Left ventricle myocardium inferior (tissue), 1 donor: ENCODE measurements at regions not wholly inside any gene's neighbourhood (a gene's known extent, or its start where the extent isn't known, plus 50 kb on each side); places are given as distances from the start of the nearest gene placed in this dataset.

ENCODE experiments used
- DNase-seq: peaks from one replicate; pipeline ENCODE4 v3.0.0-alpha.2; 2020
- H3K27ac ChIP-seq: fragments of 200-600 bp; replicated peaks from 2 replicates; pipeline ENCODE4 v1.8.0; 2021
- H3K27me3 ChIP-seq: fragments of 200-600 bp; 2 replicates; pipeline ENCODE4 v1.8.0; 2021; ENCODE audit warnings: low read depth
- H3K36me3 ChIP-seq: fragments of 200-600 bp; 2 replicates; pipeline ENCODE4 v1.8.0; 2021
- H3K4me1 ChIP-seq: fragments of 200-600 bp; 2 replicates; pipeline ENCODE4 v1.8.0; 2021
- H3K4me3 ChIP-seq: fragments of 200-600 bp; 2 replicates; pipeline ENCODE4 v1.8.0; 2021; ENCODE audit warnings: mild to moderate bottlenecking, moderate library complexity
- H3K9me3 ChIP-seq: fragments of 200-600 bp; replicated peaks from 2 replicates; pipeline ENCODE4 v1.8.0; 2021
- CTCF ChIP-seq: fragments of 200-600 bp; IDR thresholded peaks from 2 replicates; pipeline ENCODE4 v1.8.0; 2021; ENCODE audit warnings: antibody characterized with exemption, mild to moderate bottlenecking, borderline replicate concordance
- intact Hi-C: fragments of 100-400 bp; cut with micrococcal nuclease; formaldehyde crosslinking; loops from one replicate; pipeline ENCODE4 v1.11.0; 2022
- donor health status: DM: no; HTN: yes; CAD: no; lungs with severe emphysema.

GRCh38 chr6:149261364-149262040 is 56.0 kb upstream of the TAB2 start:
- intact Hi-C loops, result no loop called here
- H3K4me1 ChIP-seq, result peaks cover 10% of the 10 kb centered on the region
- no peak for DNase-seq
- H3K27ac ChIP-seq, result no peak overlapping the region
- H3K9me3 ChIP-seq, result no peaks in the 10 kb centered on the region
- H3K4me3 ChIP-seq, result no peak overlapping the region
- peaks cover 4% of the 10 kb centered on the region for H3K27me3 ChIP-seq
- no peak for TF ChIP-seq CTCF
- no peaks in the 10 kb centered on the region for H3K36me3 ChIP-seq

- intact Hi-C loops, result no loop called here
- no peak for TF ChIP-seq CTCF
- no peak for DNase-seq
Observed at GRCh38 chr6:149263321-149263720, 54.2 kb upstream of the TAB2 start.

GRCh38 chr6:149264629-149265028 is 52.9 kb upstream of the TAB2 start:
- H3K36me3 ChIP-seq, result no peaks in the 10 kb centered on the region
- DNase-seq, result no peak
- H3K4me3 ChIP-seq, result no peak overlapping the region
- no peak for TF ChIP-seq CTCF
- H3K27ac ChIP-seq, result no peak overlapping the region
- H3K9me3 ChIP-seq, result no peaks in the 10 kb centered on the region
- H3K4me1 ChIP-seq, result peaks cover 10% of the 10 kb centered on the region
- H3K27me3 ChIP-seq, result peaks cover 4% of the 10 kb centered on the region
- intact Hi-C loops, result no loop called here

More at GRCh38 chr6:149263321-149263720, 54.2 kb upstream of the TAB2 start:
- H3K9me3 ChIP-seq, result no peaks in the 10 kb centered on the region
- no peak overlapping the region for H3K27ac ChIP-seq
- peaks cover 4% of the 10 kb centered on the region for H3K27me3 ChIP-seq
- H3K36me3 ChIP-seq, result no peaks in the 10 kb centered on the region
- no peak overlapping the region for H3K4me3 ChIP-seq
- H3K4me1 ChIP-seq, result peaks cover 10% of the 10 kb centered on the region

GRCh38 chr6:149265945-149266344 is 51.6 kb upstream of the TAB2 start:
- intact Hi-C loops, result no loop called here
- Histone ChIP-seq H3K27ac (no peak overlapping the region), H3K36me3 (no peaks in the 10 kb centered on the region), H3K4me1 (no peaks in the 10 kb centered on the region), H3K27me3 (peaks cover 4% of the 10 kb centered on the region), H3K4me3 (no peak overlapping the region), H3K9me3 (no peaks in the 10 kb centered on the region)
- DNase-seq, result no peak
- no peak for TF ChIP-seq CTCF

GRCh38 chr6:149266659-149267058 is 50.9 kb upstream of the TAB2 start:
- Histone ChIP-seq H3K27me3 (peaks cover 9% of the 10 kb centered on the region), H3K27ac (no peak overlapping the region), H3K36me3 (no peaks in the 10 kb centered on the region), H3K9me3 (peaks cover 2% of the 10 kb centered on the region), H3K4me1 (no peaks in the 10 kb centered on the region), H3K4me3 (no peak overlapping the region)
- TF ChIP-seq CTCF, result no peak
- intact Hi-C loops, result no loop called here
- no peak for DNase-seq
